ENCODE measurements at regions not wholly inside any gene's neighbourhood (a gene's known extent, or its start where the extent isn't known, plus 50 kb on each side); places are given as distances from the start of the nearest gene placed in this dataset.

DNA sequence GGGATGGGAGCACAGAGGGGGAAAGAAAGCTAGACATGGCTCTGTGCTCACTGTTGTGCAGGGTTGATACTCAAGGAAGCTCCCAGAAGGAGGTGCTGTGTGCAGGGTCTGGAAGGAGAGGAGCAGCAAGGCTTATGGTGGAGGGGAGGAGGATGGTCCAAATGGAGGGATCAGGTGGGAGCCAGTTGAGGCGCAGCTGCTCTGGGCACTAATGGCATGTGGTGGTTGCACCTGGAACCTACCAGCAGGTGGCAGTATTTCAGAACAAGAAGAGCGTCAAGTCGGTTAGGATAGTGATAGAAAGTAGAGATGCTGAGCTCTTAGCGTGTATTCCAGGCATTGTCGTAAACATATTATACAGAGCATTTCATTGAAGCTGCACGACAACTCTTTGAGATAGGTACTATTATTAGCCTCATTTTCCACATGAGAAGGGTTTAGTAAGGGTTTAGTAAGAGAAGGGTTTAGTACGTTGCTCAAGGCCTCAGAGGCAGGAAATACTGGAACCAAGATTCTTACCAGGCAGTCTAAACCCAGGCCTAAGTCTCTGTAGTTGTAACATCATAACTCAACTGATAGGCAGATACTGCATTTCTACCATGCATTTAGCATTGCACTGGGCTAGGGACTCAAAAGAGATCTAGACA lies 223.7 kb downstream of the CYP26B1 start (continued):
- TF ChIP-seq ASH2L (IDR thresholded peaks at IDR 0.05; ENCODE audit: low read length): no peak
- 0 out of 2 replicates have a peak, but pooled peaks have one; percentile 15 for TF ChIP-seq CEBPB (IDR thresholded peaks at IDR 0.05; ENCODE audit: low read depth, low read length)
- no peak for TF ChIP-seq TAF1 (IDR thresholded peaks at IDR 0.05; ENCODE audit: low read depth, low read length)
- TF ChIP-seq CHD1 (IDR thresholded peaks at IDR 0.05; ENCODE audit: low read depth, low read length): no peak
- peak; percentile 36; the same call in 1 of the 2 replicates for TF ChIP-seq CREB1 (IDR thresholded peaks at IDR 0.05)
